ENCODE measurements at regions not wholly inside any gene's neighbourhood (a gene's known extent, or its start where the extent isn't known, plus 50 kb on each side); places are given as distances from the start of the nearest gene placed in this dataset.

GRCh38 chr17:73962308-73962707 lies 241.2 kb upstream of the RPL38 start:
- DNase-seq, result no peak

- no peak for DNase-seq
These were observed 234.8 kb upstream of the RPL38 start for GRCh38 chr17:73968680-73969079.

GRCh38 chr17:73969956-73970355 lies 233.5 kb upstream of the RPL38 start:
- peak; percentile 2 to 56 for DNase-seq

- no peak for DNase-seq
These were observed 232.4 kb upstream of the RPL38 start for GRCh38 chr17:73971127-73971526.

- DNase-seq, result no peak
These were observed 231.4 kb upstream of the RPL38 start for GRCh38 chr17:73972056-73972455.

GRCh38 chr17:73972901-73973300 lies 230.6 kb upstream of the RPL38 start:
- DNase-seq, result no peak

- DNase-seq, result no peak
These were observed 229.7 kb upstream of the RPL38 start for GRCh38 chr17:73973586-73974409.

GRCh38 chr17:73974536-73974935 lies 228.9 kb upstream of the RPL38 start:
- no peak for DNase-seq

- no peak for DNase-seq
These were observed 227.3 kb upstream of the RPL38 start for GRCh38 chr17:73976147-73976546.

- DNase-seq, result no peak
These were observed 226.6 kb upstream of the RPL38 start for GRCh38 chr17:73976676-73977521.

- no peak for DNase-seq
These were observed 223.0 kb upstream of the RPL38 start for GRCh38 chr17:73980517-73980916.

- DNase-seq, result no peak
These were observed 220.6 kb upstream of the RPL38 start for GRCh38 chr17:73982871-73983270.

- no peak for DNase-seq
These were observed 219.7 kb upstream of the RPL38 start for GRCh38 chr17:73983621-73984400.

GRCh38 chr17:73984941-73985340 lies 218.5 kb upstream of the RPL38 start:
- DNase-seq, result no peak

- no peak for DNase-seq
These were observed 217.9 kb upstream of the RPL38 start for GRCh38 chr17:73985466-73986015.

GRCh38 chr17:73986641-73987177 lies 216.8 kb upstream of the RPL38 start:
- no peak for DNase-seq

GRCh38 chr17:73987395-73987794 lies 216.1 kb upstream of the RPL38 start:
- no peak for DNase-seq

- no peak for DNase-seq
These were observed 215.5 kb upstream of the RPL38 start for GRCh38 chr17:73987845-73988509.

GRCh38 chr17:73989671-73990070 lies 213.8 kb upstream of the RPL38 start:
- DNase-seq, result no peak

- DNase-seq, result no peak
These were observed 213.2 kb upstream of the RPL38 start for GRCh38 chr17:73990290-73990689.

- no peak for DNase-seq
These were observed 212.2 kb upstream of the RPL38 start for GRCh38 chr17:73991260-73991659.

GRCh38 chr17:73994946-73995345 lies 208.5 kb upstream of the RPL38 start:
- DNase-seq, result no peak
